AG09319 (cell line): ENCODE measurements at regions not wholly inside any gene's neighbourhood (a gene's known extent, or its start where the extent isn't known, plus 50 kb on each side); places are given as distances from the start of the nearest gene placed in this dataset.

Experiments
- DNase-seq: peaks from one replicate; pipeline ENCODE4 v3.0.0-alpha.2; 2010; ENCODE audit warnings: low read depth; ENCODE audit errors: extremely low read depth
- TF ChIP-seq, protein P1 (sequence below): IDR thresholded peaks from 2 replicates; pipeline ENCODE4 v1.5.1; 2011; ENCODE audit warnings: low read depth, mild to moderate bottlenecking, inconsistent platforms, low read length, moderate library complexity

DNA sequence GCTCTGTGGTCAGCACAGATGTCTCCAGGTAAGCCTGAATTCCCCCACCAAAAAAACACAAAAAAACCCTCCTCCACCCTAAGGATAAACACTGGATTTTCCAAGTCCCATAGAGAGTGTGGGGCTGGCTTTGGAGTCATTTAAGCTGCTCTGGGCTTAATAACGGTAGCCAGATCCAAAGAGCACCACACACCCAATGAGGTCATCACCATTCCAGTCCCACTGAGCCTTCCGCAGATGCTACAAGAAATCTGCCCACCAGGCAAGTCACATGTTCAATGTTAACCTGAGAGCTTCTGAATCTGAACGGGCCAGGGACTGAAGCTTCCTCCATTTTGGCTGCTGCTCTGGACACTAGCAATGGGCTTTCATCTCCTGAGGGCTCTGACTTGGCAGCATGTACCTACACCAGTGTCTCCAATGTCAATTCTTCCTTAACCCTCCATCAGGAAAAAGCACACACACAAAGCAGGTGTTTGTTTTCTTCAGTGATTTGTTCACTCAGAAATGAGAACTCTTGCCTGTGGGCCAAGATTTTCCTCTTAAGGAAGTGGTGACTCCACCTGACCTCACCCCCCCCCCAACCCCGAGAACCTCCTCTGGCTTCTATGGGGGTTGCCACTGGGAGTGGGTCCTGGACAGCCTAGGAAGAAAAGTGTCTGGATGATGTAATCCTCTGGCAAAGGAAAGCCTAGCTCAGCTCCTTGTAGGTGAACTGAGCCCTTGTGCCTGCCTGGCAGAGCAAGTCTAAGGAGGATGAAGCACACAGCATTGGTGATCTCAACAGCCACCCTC, 220.1 kb downstream of the FOXL1 start:
- TF ChIP-seq, protein P1, sequence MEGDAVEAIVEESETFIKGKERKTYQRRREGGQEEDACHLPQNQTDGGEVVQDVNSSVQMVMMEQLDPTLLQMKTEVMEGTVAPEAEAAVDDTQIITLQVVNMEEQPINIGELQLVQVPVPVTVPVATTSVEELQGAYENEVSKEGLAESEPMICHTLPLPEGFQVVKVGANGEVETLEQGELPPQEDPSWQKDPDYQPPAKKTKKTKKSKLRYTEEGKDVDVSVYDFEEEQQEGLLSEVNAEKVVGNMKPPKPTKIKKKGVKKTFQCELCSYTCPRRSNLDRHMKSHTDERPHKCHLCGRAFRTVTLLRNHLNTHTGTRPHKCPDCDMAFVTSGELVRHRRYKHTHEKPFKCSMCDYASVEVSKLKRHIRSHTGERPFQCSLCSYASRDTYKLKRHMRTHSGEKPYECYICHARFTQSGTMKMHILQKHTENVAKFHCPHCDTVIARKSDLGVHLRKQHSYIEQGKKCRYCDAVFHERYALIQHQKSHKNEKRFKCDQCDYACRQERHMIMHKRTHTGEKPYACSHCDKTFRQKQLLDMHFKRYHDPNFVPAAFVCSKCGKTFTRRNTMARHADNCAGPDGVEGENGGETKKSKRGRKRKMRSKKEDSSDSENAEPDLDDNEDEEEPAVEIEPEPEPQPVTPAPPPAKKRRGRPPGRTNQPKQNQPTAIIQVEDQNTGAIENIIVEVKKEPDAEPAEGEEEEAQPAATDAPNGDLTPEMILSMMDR = no peak
- DNase-seq = no peak

DNA sequence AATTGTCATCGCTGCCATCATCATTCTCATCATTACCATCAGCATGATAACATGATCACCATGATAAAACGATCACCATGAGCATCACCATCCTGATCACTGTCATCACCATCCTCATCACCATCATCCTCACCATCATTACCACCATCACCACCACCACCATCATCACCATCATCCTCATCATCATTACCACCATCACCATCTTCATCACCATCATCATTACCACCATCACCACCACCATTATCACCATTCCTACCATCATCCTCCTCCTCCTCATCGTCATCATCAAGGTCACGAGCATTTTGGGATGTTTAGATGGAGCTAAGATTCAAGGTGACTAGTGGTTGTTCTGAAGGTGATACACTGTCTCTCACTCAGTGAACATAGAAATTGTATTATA, 221.0 kb downstream of the FOXL1 start:
- no peak for DNase-seq
- TF ChIP-seq, protein P1 = no peak

DNA sequence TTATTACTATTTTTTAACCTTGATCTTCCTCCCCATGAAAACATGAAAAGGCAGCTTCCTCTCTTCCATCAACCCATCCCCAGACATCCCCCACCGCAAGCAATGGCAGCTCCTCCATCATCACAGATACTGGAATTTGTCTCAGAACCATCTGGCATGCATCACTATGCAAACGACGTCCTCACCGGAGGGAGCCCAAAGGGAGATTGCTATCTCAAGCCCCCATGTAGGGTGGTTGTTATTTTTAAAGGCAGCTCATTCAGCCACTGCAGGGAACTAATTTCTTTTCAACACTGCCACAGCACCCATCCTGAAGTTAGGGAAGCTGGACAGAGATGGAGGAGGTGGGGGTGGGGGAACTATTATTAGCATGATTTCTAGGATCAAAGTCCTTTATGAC, 222.5 kb downstream of the FOXL1 start:
- no peak for DNase-seq
- TF ChIP-seq, protein P1 = no peak

DNA sequence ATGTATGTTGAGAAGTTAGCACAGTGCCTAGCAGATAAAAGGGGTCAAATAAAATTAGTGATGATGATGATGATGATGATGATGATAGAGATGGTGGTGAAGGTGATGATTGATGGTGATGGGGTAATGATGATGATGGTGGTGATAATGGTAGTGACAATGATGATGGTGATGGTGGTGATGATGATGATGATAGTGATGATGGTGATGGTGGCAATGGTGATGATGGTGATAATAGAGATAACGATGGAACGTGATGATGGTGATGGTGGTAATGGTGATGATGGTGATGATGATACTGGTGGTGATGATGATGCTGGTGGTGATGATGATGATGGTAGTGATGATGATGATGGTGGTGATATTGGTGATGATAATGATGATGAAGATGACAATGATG, 223.7 kb downstream of the FOXL1 start:
- TF ChIP-seq, protein P1 = no peak

DNA sequence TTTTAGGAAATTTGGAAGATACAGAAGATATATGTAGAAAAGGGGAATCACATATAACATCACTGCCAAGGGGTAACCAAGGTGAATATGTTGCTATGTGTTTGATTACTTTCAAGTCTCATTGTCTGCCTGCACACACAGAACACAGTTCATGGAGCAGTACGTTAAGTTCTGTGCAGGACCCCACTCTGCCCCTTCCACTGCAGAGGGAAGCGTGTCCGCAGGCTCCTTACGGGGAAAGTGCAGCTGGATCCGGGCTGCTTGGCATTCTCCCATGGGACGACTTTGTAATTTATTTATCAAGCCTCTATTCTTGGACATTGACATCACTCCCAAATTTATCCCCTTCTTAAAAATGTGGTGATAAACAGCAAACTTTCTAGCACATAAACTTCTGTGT, 226.8 kb downstream of the FOXL1 start:
- DNase-seq = no peak
- TF ChIP-seq, protein P1 = no peak

More for the DNA sequence above, 223.7 kb downstream of the FOXL1 start:
- DNase-seq = no peak

DNA sequence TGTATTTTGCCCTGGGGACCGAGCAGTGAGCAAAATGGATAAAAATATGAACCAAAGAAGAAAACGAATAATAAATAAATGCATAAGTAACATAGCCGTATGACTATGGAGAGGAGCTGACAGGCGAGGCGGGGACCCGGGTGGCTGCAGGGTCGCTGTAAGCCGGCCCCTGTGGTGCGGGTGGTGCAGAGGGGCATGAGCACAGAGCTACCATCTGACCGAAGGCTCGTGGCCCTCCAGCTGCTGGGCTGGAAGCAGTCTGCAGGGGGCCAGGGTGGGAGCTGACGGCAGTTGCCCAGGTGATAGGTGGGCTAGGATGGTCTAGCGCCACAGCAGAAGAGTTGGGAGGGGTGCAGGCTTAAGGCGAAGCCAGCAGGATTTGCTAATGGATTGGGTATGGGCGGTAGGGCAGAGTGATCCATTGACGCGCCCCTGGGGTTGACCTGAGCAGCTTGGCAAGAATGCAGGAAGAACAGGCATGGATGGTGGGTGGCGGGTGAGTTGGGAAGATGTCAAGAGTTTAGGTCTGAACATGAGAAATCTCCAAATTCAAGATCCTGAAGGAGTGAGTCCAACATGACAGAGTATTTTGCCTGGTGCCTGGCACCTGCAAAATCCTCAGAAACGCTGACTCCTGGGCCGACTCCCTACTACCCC, 228.0 kb downstream of the FOXL1 start:
- TF ChIP-seq, protein P1 = no peak
- no peak for DNase-seq

DNA sequence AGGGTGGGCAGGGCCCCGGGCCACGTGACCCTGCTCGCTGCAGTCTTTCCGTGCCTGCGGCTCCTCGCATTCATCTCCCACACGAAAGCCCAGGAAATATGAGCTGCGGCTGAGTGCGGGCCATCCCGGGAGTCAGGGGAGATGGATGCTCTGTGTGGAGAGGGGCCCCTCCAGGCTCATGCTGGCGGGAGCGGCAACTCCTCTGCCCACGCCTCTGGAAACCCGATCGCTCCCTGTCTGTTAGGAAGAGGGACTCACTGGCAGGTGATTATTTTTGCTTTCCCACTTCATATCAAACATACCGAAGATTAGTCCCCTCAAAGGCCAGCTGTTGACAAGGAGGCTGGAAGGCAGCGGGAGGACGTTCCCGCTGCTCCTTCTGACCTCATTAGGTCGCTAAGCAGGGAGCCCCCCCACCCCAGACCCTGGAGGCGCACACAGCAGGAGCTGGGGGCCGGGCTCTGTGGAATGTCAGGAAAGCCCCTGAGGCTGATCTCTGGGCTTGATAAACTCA, 228.5 kb downstream of the FOXL1 start:
- TF ChIP-seq, protein P1 = no peak
- no peak for DNase-seq
